Right lobe of liver (tissue), 6 donors: ENCODE measurements at regions not wholly inside any gene's neighbourhood (a gene's known extent, or its start where the extent isn't known, plus 50 kb on each side); places are given as distances from the start of the nearest gene placed in this dataset.
"Not testable (repeated sequence)": the region's sequence is repeated elsewhere in the genome, so short reads cannot be mapped to it uniquely, and the experiment has no call there.

ENCODE experiments used
- ATAC-seq, 4 donors: fragments of 200-7000 bp; cut with Tn5 transposase; one replicate each; pipeline ENCODE4 v1.9.1; 2020; ENCODE audit warnings: mild to moderate bottlenecking in 4 of 4, moderate library complexity in 4 of 4
- DNase-seq, 3 donors: peaks; one replicate each; pipeline ENCODE4 v3.0.0-alpha.2; 2020
- H3K27ac ChIP-seq, 3 donors: fragments of 200-600 bp; one replicate each; pipeline ENCODE4 v1.8.0; 2022
- H3K27me3 ChIP-seq, 2 donors: fragments of 200-600 bp; one replicate each; pipeline ENCODE4 v1.8.0; 2022
- H3K36me3 ChIP-seq, 4 donors: fragments of 200-600 bp; sonication (generic) in 1 of 4; one replicate each; pipeline versions ENCODE4 v1.5.1 to v1.8.0; 2017 to 2022; ENCODE audit warnings: control low read depth in 1 of 4
- H3K4me1 ChIP-seq, 4 donors: fragments of 200-600 bp; sonication (generic) in 1 of 4; one replicate each; pipeline versions ENCODE4 v1.5.1 to v1.8.0; 2017 to 2022; ENCODE audit warnings: control low read depth in 1 of 4
- H3K4me3 ChIP-seq, 3 donors: fragments of 200-600 bp; one replicate each; pipeline ENCODE4 v1.8.0; 2022
- H3K9me3 ChIP-seq, 4 donors: fragments of 200-600 bp; sonication (generic) in 1 of 4; one replicate each; pipeline versions ENCODE4 v1.5.1 to v1.8.0; 2017 to 2022; ENCODE audit warnings: control low read depth in 1 of 4
- CTCF ChIP-seq, 4 donors: fragments of 200-600 bp in 3 of 4; fragments of 450-650 bp in 1 of 4; IDR thresholded peaks; one replicate each; pipeline versions ENCODE4 v1.5.1 to v1.8.0; 2016 to 2022; ENCODE audit warnings: antibody characterized with exemption in 4 of 4, mild to moderate bottlenecking in 2 of 4
- POLR2A ChIP-seq: fragments of 450-650 bp; IDR thresholded peaks from one replicate; pipeline ENCODE4 v1.6.1; 2017; ENCODE audit warnings: antibody characterized with exemption, mild to moderate bottlenecking
- WGBS: methylation state at CpG from one replicate; pipeline ENCODE4 v1.1.6; 2018; ENCODE audit warnings: low coverage, low lambda C conversion rate; ENCODE audit not compliant: insufficient coverage; ENCODE audit errors: missing lambda C conversion rate; 5-methylcytosine and 5-hydroxymethylcytosine counted together
- intact Hi-C, 2 donors: fragments of 100-400 bp; cut with DNase I; formaldehyde crosslinking; loops; one replicate each; pipeline versions ENCODE4 v1.11.2 to v1.14.1; 2022
- donor health status: DM: no; HTN: yes; CAD: no.
- donor health status: DM: no; HTN: no; CAD: no.
- donor health status: DM: no; HTN: no; CAD: no.
- donor health status: DM: no; HTN: yes; CAD: no.
- donor health status: DM: no; HTN: yes; CAD: no.

- no peak overlapping the region for H3K4me3 ChIP-seq
- no peak overlapping the region for H3K27ac ChIP-seq
- H3K4me1 ChIP-seq, result no peaks in the 10 kb centered on the region
- H3K27me3 ChIP-seq, result no peaks in the 10 kb centered on the region
- H3K9me3 ChIP-seq, result no peaks in the 10 kb centered on the region
- ATAC-seq (no peak), DNase-seq (peak in 1 of 3 donors; percentile 9)
- no peaks in the 10 kb centered on the region for H3K36me3 ChIP-seq
- intact Hi-C loops, result no loop called here
- 48% methylated on average over 7 of the region's 7 CpGs for WGBS
- TF ChIP-seq POLR2A, result no peak
- TF ChIP-seq CTCF (IDR thresholded peaks at IDR 0.05), result no peak
Observed at GRCh38 chr22:49344656-49345055, 483.0 kb downstream of the BRD1 start.

GRCh38 chr22:49344161-49344560 is 483.5 kb downstream of the BRD1 start:
- TF ChIP-seq POLR2A (no peak), CTCF (IDR thresholded peaks at IDR 0.05) (no peak)
- ATAC-seq (no peak), DNase-seq (no peak)
- H3K36me3 ChIP-seq, result no peaks in the 10 kb centered on the region
- no peak overlapping the region for H3K4me3 ChIP-seq
- H3K27me3 ChIP-seq, result no peaks in the 10 kb centered on the region
- 39% methylated on average over 4 of the region's 6 CpGs for WGBS
- no peaks in the 10 kb centered on the region for H3K9me3 ChIP-seq
- H3K27ac ChIP-seq, result no peak overlapping the region
- no peaks in the 10 kb centered on the region for H3K4me1 ChIP-seq
- intact Hi-C loops, result no loop called here

GRCh38 chr22:49340406-49340805 is 487.3 kb downstream of the BRD1 start:
- no peaks in the 10 kb centered on the region for H3K9me3 ChIP-seq
- no peaks in the 10 kb centered on the region for H3K27me3 ChIP-seq
- ATAC-seq (no peak), DNase-seq (peak in 1 of 3 donors; percentile 24)
- intact Hi-C loops, result no loop called here
- no peak overlapping the region for H3K4me3 ChIP-seq
- WGBS, result 45% methylated on average over 4 of the region's 8 CpGs
- no peaks in the 10 kb centered on the region for H3K4me1 ChIP-seq
- H3K27ac ChIP-seq, result no peak overlapping the region
- TF ChIP-seq POLR2A (no peak), CTCF (IDR thresholded peaks at IDR 0.05) (no peak)
- H3K36me3 ChIP-seq, result no peaks in the 10 kb centered on the region

GRCh38 chr22:49336483-49336882 is 491.2 kb downstream of the BRD1 start:
- ATAC-seq, H3K36me3 ChIP-seq, H3K27ac ChIP-seq, intact Hi-C loops, H3K9me3 ChIP-seq, DNase-seq, H3K4me3 ChIP-seq, H3K4me1 ChIP-seq, H3K27me3 ChIP-seq: not testable (repeated sequence)
- WGBS, result 63% methylated on average over 10 of the region's 10 CpGs

- Histone ChIP-seq H3K27ac (no peak overlapping the region), H3K36me3 (no peaks in the 10 kb centered on the region), H3K4me3 (no peak overlapping the region), H3K9me3 (no peaks in the 10 kb centered on the region), H3K27me3 (no peaks in the 10 kb centered on the region), H3K4me1 (no peaks in the 10 kb centered on the region)
- WGBS, result 47% methylated on average over 6 of the region's 10 CpGs
- ATAC-seq (no peak), DNase-seq (no peak)
- intact Hi-C loops, result no loop called here
- TF ChIP-seq POLR2A, result no peak
- no peak for TF ChIP-seq CTCF (IDR thresholded peaks at IDR 0.05)
Observed at GRCh38 chr22:49334976-49335375, 492.7 kb downstream of the BRD1 start.
